ENCODE measurements at regions not wholly inside any gene's neighbourhood (a gene's known extent, or its start where the extent isn't known, plus 50 kb on each side); places are given as distances from the start of the nearest gene placed in this dataset.
A peak's percentile ranks its signal among the peaks of the same experiment; 100 is the strongest.

- peaks cover 4 to 9% (median 6%) of the 10 kb centered on the region in 3 donors for H3K9me3 Mint-ChIP-seq
- H3K27me3 Mint-ChIP-seq: no peaks in the 10 kb centered on the region
- peak overlapping the region in 1 of 3 donors; percentile 36 for H3K27ac Mint-ChIP-seq
- peak overlapping the region in 1 of 4 donors; percentile 39 for H3K4me3 Mint-ChIP-seq
- no peaks in the 10 kb centered on the region for H3K36me3 Mint-ChIP-seq
- no peaks in the 10 kb centered on the region for H3K4me1 Mint-ChIP-seq
Observed at GRCh38 chr14:97697772-97698171, 900.6 kb downstream of the VRK1 start.

- no peaks in the 10 kb centered on the region for H3K4me1 Mint-ChIP-seq
- no peak overlapping the region for H3K27ac Mint-ChIP-seq
- H3K27me3 Mint-ChIP-seq: no peaks in the 10 kb centered on the region
- peaks cover 6 to 15% (median 8%) of the 10 kb centered on the region in 3 donors for H3K9me3 Mint-ChIP-seq
- peak overlapping the region in 1 of 4 donors; percentile 28 for H3K4me3 Mint-ChIP-seq
- no peaks in the 10 kb centered on the region for H3K36me3 Mint-ChIP-seq
Observed at GRCh38 chr14:97699026-97699425, 901.8 kb downstream of the VRK1 start.

GRCh38 chr14:97703006-97703760, 906.0 kb downstream of the VRK1 start:
- Mint-ChIP-seq H3K4me1 (peaks cover 0 to 6% (median 1%) of the 10 kb centered on the region in 3 donors), H3K9me3 (peaks cover 5 to 20% (median 6%) of the 10 kb centered on the region in 3 donors), H3K27me3 (no peaks in the 10 kb centered on the region), H3K27ac (no peak overlapping the region), H3K4me3 (no peak overlapping the region), H3K36me3 (no peaks in the 10 kb centered on the region)

GRCh38 chr14:97704316-97704885, 907.2 kb downstream of the VRK1 start:
- no peaks in the 10 kb centered on the region for H3K36me3 Mint-ChIP-seq
- H3K27ac Mint-ChIP-seq: no peak overlapping the region
- H3K9me3 Mint-ChIP-seq: peaks cover 5 to 15% (median 6%) of the 10 kb centered on the region in 3 donors
- no peaks in the 10 kb centered on the region for H3K27me3 Mint-ChIP-seq
- H3K4me1 Mint-ChIP-seq: peaks cover 0 to 6% (median 1%) of the 10 kb centered on the region in 3 donors
- H3K4me3 Mint-ChIP-seq: no peak overlapping the region

GRCh38 chr14:97705107-97705506, 907.9 kb downstream of the VRK1 start:
- Mint-ChIP-seq H3K9me3 (peaks cover 5 to 15% (median 6%) of the 10 kb centered on the region in 3 donors), H3K4me3 (no peak overlapping the region), H3K27ac (no peak overlapping the region), H3K27me3 (no peaks in the 10 kb centered on the region), H3K36me3 (no peaks in the 10 kb centered on the region), H3K4me1 (peaks cover 0 to 6% (median 1%) of the 10 kb centered on the region in 3 donors)

GRCh38 chr14:97705976-97706375, 908.8 kb downstream of the VRK1 start:
- no peaks in the 10 kb centered on the region for H3K27me3 Mint-ChIP-seq
- H3K9me3 Mint-ChIP-seq: peaks cover 2 to 15% (median 5%) of the 10 kb centered on the region in 3 donors
- peak overlapping the region in 1 of 4 donors; percentile 7 for H3K4me3 Mint-ChIP-seq
- H3K27ac Mint-ChIP-seq: no peak overlapping the region
- H3K4me1 Mint-ChIP-seq: peaks cover 0 to 6% (median 1%) of the 10 kb centered on the region in 3 donors
- no peaks in the 10 kb centered on the region for H3K36me3 Mint-ChIP-seq

GRCh38 chr14:97706819-97707218, 909.6 kb downstream of the VRK1 start:
- Mint-ChIP-seq H3K9me3 (peaks cover 2 to 15% (median 5%) of the 10 kb centered on the region in 3 donors), H3K27ac (peak overlapping the region in 1 of 3 donors; percentile 20), H3K27me3 (no peaks in the 10 kb centered on the region), H3K4me1 (peaks cover 0 to 6% (median 1%) of the 10 kb centered on the region in 3 donors), H3K4me3 (no peak overlapping the region), H3K36me3 (no peaks in the 10 kb centered on the region)

- H3K36me3 Mint-ChIP-seq: no peaks in the 10 kb centered on the region
- no peaks in the 10 kb centered on the region for H3K27me3 Mint-ChIP-seq
- H3K27ac Mint-ChIP-seq: peak overlapping the region in 1 of 3 donors; percentile 18
- H3K9me3 Mint-ChIP-seq: peaks cover 2 to 15% (median 5%) of the 10 kb centered on the region in 3 donors
- peaks cover 0 to 6% (median 1%) of the 10 kb centered on the region in 3 donors for H3K4me1 Mint-ChIP-seq
- H3K4me3 Mint-ChIP-seq: no peak overlapping the region
Observed at GRCh38 chr14:97707603-97708002, 910.4 kb downstream of the VRK1 start.

GRCh38 chr14:97709552-97709951, 912.4 kb downstream of the VRK1 start:
- no peaks in the 10 kb centered on the region for H3K36me3 Mint-ChIP-seq
- H3K4me3 Mint-ChIP-seq: no peak overlapping the region
- no peak overlapping the region for H3K27ac Mint-ChIP-seq
- H3K9me3 Mint-ChIP-seq: peaks cover 0 to 8% (median 2%) of the 10 kb centered on the region in 3 donors
- no peaks in the 10 kb centered on the region for H3K27me3 Mint-ChIP-seq
- peaks cover 0 to 6% (median 1%) of the 10 kb centered on the region in 3 donors for H3K4me1 Mint-ChIP-seq

GRCh38 chr14:97710726-97711125, 913.5 kb downstream of the VRK1 start:
- peaks cover 0 to 8% (median 2%) of the 10 kb centered on the region in 3 donors for H3K9me3 Mint-ChIP-seq
- no peak overlapping the region for H3K27ac Mint-ChIP-seq
- H3K27me3 Mint-ChIP-seq: no peaks in the 10 kb centered on the region
- no peak overlapping the region for H3K4me3 Mint-ChIP-seq
- no peaks in the 10 kb centered on the region for H3K36me3 Mint-ChIP-seq
- H3K4me1 Mint-ChIP-seq: peaks cover 0 to 6% (median 1%) of the 10 kb centered on the region in 3 donors

- Mint-ChIP-seq H3K4me1 (no peaks in the 10 kb centered on the region), H3K27me3 (no peaks in the 10 kb centered on the region), H3K27ac (no peak overlapping the region), H3K9me3 (peaks cover 0 to 3% (median 0%) of the 10 kb centered on the region in 3 donors), H3K36me3 (no peaks in the 10 kb centered on the region), H3K4me3 (no peak overlapping the region)
Observed at GRCh38 chr14:97712471-97712870, 915.3 kb downstream of the VRK1 start.

GRCh38 chr14:97713023-97713422, 915.8 kb downstream of the VRK1 start:
- Mint-ChIP-seq H3K9me3 (peaks cover 0 to 3% (median 0%) of the 10 kb centered on the region in 3 donors), H3K27me3 (no peaks in the 10 kb centered on the region), H3K27ac (no peak overlapping the region), H3K36me3 (no peaks in the 10 kb centered on the region), H3K4me1 (no peaks in the 10 kb centered on the region), H3K4me3 (no peak overlapping the region)

- Mint-ChIP-seq H3K4me1 (no peaks in the 10 kb centered on the region), H3K36me3 (no peaks in the 10 kb centered on the region), H3K27ac (no peak overlapping the region), H3K9me3 (peaks cover 4 to 19% (median 5%) of the 10 kb centered on the region in 3 donors), H3K4me3 (peak overlapping the region in 1 of 4 donors; percentile 41), H3K27me3 (peaks cover 2% of the 10 kb centered on the region)
Observed at GRCh38 chr14:97718886-97719442, 921.8 kb downstream of the VRK1 start.

GRCh38 chr14:97719931-97720330, 922.7 kb downstream of the VRK1 start:
- peaks cover 4 to 19% (median 5%) of the 10 kb centered on the region in 3 donors for H3K9me3 Mint-ChIP-seq
- H3K4me3 Mint-ChIP-seq: peak overlapping the region in 1 of 4 donors; percentile 57
- H3K27ac Mint-ChIP-seq: no peak overlapping the region
- H3K36me3 Mint-ChIP-seq: no peaks in the 10 kb centered on the region
- peaks cover 2% of the 10 kb centered on the region for H3K27me3 Mint-ChIP-seq
- H3K4me1 Mint-ChIP-seq: no peaks in the 10 kb centered on the region

- H3K27me3 Mint-ChIP-seq: peaks cover 2% of the 10 kb centered on the region
- H3K4me1 Mint-ChIP-seq: peaks cover 0 to 1% (median 0%) of the 10 kb centered on the region in 3 donors
- H3K4me3 Mint-ChIP-seq: no peak overlapping the region
- no peaks in the 10 kb centered on the region for H3K36me3 Mint-ChIP-seq
- peaks cover 4 to 21% (median 5%) of the 10 kb centered on the region in 3 donors for H3K9me3 Mint-ChIP-seq
- H3K27ac Mint-ChIP-seq: no peak overlapping the region
Observed at GRCh38 chr14:97723351-97723750, 926.2 kb downstream of the VRK1 start.
